HEK293T (cell line): ENCODE measurements at regions not wholly inside any gene's neighbourhood (a gene's known extent, or its start where the extent isn't known, plus 50 kb on each side); places are given as distances from the start of the nearest gene placed in this dataset.

Experiments used
- ARNT ChIP-seq: fragments of 450-650 bp; IDR thresholded peaks from 2 replicates; pipeline ENCODE4 v1.6.1; 2017; ENCODE audit warnings: mild to moderate bottlenecking
- BHLHE40 ChIP-seq: fragments of 450-650 bp; IDR thresholded peaks from 2 replicates; pipeline ENCODE4 v1.6.1; 2016; ENCODE audit warnings: mild to moderate bottlenecking, moderate library complexity, borderline replicate concordance
- CTBP1 ChIP-seq: fragments of 450-650 bp; IDR thresholded peaks from 2 replicates; pipeline ENCODE4 v1.6.1; 2016; ENCODE audit warnings: borderline replicate concordance
- ELF4 ChIP-seq: fragments of 450-650 bp; IDR thresholded peaks from 2 replicates; pipeline ENCODE4 v1.6.1; 2017; ENCODE audit warnings: antibody characterized with exemption
- FOXA1 ChIP-seq: fragments of 450-650 bp; IDR thresholded peaks from 2 replicates; pipeline ENCODE4 v1.6.1; 2016; ENCODE audit warnings: mild to moderate bottlenecking
- FOXK2 ChIP-seq: fragments of 450-650 bp; IDR thresholded peaks from 2 replicates; pipeline ENCODE4 v1.6.1; 2016; ENCODE audit warnings: mild to moderate bottlenecking
- FOXM1 ChIP-seq: fragments of 450-650 bp; IDR thresholded peaks from 2 replicates; pipeline ENCODE4 v1.6.1; 2017; ENCODE audit warnings: mild to moderate bottlenecking, borderline replicate concordance
- NFRKB ChIP-seq: fragments of 450-650 bp; IDR thresholded peaks from 2 replicates; pipeline ENCODE4 v1.6.1; 2016; ENCODE audit warnings: mild to moderate bottlenecking, moderate library complexity
- SP1 ChIP-seq: fragments of 450-650 bp; IDR thresholded peaks from 2 replicates; pipeline ENCODE4 v1.6.1; 2017
- TARDBP ChIP-seq: fragments of 450-650 bp; IDR thresholded peaks from 2 replicates; pipeline ENCODE4 v1.6.1; 2016
- ZNF384 ChIP-seq: fragments of 450-650 bp; IDR thresholded peaks from 2 replicates; pipeline ENCODE4 v1.6.1; 2016
- TF ChIP-seq, protein P1 (sequence below): fragments of 450-650 bp; IDR thresholded peaks from 2 replicates; pipeline ENCODE4 v1.6.1; 2016

DNA sequence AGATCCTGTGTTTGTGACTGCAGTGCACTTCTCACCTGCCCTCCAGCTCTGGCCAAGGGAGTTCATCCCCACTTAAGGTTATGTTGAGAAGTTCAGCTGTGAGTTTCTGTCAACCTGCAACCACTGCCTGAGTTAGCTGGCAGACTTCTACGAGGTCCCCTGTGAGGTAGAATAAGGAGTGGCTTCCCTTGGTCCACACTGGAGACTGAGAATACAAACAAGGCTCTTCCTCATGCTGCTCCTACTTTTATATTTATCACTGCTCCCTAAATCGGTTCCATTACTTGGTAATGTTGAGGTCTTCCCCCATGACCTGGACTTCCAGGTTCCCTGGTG, 353.2 kb upstream of the CWC22 start:
- no peak for TF ChIP-seq TARDBP
- no peak for TF ChIP-seq SP1
- TF ChIP-seq NFRKB, result no peak
- no peak for TF ChIP-seq CTBP1
- no peak for TF ChIP-seq ELF4
- TF ChIP-seq ZNF384, result no peak
- TF ChIP-seq, protein P1, sequence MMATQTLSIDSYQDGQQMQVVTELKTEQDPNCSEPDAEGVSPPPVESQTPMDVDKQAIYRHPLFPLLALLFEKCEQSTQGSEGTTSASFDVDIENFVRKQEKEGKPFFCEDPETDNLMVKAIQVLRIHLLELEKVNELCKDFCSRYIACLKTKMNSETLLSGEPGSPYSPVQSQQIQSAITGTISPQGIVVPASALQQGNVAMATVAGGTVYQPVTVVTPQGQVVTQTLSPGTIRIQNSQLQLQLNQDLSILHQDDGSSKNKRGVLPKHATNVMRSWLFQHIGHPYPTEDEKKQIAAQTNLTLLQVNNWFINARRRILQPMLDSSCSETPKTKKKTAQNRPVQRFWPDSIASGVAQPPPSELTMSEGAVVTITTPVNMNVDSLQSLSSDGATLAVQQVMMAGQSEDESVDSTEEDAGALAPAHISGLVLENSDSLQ, result no peak
- no peak for TF ChIP-seq ARNT
- TF ChIP-seq FOXK2, result no peak
- no peak for TF ChIP-seq FOXA1
- no peak for TF ChIP-seq BHLHE40
- TF ChIP-seq FOXM1, result no peak
